GM19372 (cell line): ENCODE measurements at regions not wholly inside any gene's neighbourhood (a gene's known extent, or its start where the extent isn't known, plus 50 kb on each side); places are given as distances from the start of the nearest gene placed in this dataset.
"Not testable (repeated sequence)": the region's sequence is repeated elsewhere in the genome, so short reads cannot be mapped to it uniquely, and the experiment has no call there.

Experiments used
- ATAC-seq: cut with Tn5 transposase; IDR thresholded peaks from one replicate; pipeline ENCODE4 v1.9.1; 2021; ENCODE audit warnings: mild to moderate bottlenecking, low read depth, moderate library complexity; ENCODE audit not compliant: unreplicated experiment

DNA sequence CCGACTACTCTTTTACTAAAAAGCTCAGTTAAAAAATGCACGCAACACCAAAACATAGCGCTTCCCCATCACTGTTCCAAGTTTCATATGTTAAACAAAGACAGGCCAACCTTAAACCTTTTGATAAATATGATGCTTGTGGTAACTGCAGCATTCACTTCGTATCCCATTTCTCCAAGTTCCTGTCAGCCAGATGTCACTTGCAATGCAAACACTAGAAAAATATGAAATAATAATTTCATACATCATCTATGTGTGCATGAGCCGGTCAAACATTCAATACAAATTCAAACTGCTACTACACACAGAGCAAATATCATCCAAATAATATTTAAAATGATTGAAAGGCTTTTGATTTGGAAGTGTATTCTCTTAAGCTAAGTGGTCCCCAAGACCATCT is 636.5 kb downstream of the LMO4 start:
- ATAC-seq, result no peak

DNA sequence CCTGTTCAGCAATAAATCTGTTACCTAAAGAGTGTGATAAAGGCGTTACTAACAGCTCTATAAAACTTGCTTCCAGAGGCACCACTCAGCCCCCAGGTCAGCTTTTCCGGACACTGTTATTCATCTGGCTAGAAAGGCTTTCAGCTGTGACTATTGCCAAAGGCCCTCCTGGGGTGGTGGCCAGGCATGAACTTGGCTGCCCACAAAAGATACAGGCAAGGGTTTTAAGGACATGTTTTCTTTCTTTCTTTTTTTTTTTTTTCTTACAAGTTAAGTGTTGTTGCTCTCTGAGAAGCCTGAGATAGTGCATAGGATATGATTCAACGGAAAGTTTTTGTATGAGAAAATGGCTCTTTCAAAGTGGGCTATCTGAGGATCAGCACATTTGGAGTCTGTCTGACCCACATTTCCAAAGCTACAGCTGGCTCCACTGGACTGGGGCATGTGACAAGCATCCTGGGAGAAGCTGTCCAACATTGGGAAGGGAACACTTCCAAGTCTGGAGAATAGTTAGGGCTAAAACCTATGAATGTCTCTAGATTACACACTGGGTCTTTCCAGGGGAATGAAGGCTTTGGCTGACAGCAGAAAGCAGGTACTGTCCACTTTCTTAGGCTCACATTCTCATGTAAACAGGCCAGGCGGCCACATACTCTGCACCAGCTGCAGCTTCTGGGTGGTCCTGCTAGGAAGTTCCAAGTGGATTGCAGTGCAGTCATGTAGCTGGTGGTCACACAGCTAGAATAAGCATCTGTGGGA is 639.7 kb downstream of the LMO4 start:
- no peak for ATAC-seq

- ATAC-seq, result no peak
Measured at GRCh38 chr1:87969040-87969439, 640.4 kb downstream of the LMO4 start.

GRCh38 chr1:87972811-87973210 is 644.1 kb downstream of the LMO4 start:
- ATAC-seq, result no peak

GRCh38 chr1:87973896-87974295 is 645.2 kb downstream of the LMO4 start:
- ATAC-seq, result no peak

DNA sequence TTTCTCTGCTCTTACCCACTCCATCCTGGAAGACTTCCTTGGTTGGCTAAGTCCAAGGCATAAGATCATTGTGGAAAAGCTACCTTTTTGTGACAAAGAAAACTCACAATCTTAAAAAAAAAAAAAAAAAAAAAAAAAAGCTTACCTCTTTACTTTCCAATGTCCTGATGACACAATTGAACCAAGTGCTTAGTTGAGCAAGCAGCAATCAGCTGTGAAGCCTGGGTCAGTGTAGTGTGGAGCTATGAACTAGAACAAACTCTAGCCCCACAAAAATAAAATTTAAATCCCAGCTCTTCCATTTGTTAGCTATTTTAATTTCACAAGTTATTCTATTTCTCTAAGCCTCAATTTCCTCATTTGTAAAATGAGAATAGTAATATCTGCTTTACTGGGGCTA is 647.6 kb downstream of the LMO4 start:
- ATAC-seq, result no peak

DNA sequence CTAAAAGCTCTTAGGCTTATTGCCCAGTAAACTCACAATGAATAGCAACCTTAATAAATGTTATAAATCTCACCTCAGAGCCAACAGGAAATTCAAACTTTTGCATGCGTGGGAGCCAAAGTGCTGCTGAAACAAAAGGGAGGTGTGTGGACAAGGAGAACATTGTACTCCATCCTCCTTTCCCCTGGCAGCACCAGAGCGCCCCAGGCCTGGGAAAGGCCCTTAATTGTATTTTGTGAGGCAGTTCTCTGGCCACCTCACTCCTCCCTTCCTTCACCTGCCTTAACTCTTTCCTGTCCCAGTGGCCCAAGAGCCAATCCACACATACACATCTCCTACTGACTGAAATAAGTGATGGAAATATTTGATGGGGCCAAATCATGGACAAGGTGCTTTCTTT is 648.5 kb downstream of the LMO4 start:
- no peak for ATAC-seq

- no peak for ATAC-seq
Measured at GRCh38 chr1:87979079-87979478, 650.4 kb downstream of the LMO4 start.

GRCh38 chr1:87980494-87980893 is 651.8 kb downstream of the LMO4 start:
- ATAC-seq, result no peak

- no peak for ATAC-seq
Measured at GRCh38 chr1:87981386-87981785, 652.7 kb downstream of the LMO4 start.

DNA sequence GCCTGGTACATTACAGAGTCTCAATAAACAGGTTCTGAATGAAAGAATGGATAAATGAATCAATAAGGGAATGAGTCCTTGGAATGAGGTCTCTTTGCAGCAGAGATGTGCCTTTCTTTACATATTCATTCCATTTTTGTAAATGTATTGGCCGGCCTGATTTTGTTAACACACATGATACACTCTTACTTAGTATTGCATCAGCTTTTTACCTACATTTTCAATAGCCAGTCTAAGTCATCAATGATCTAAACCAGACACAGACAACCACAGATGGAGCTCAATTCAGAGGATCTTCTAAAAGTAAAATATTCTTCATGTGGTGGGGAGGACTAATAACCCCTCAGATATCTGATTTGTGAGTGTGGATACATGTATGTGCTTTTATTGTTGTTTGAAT is 653.1 kb downstream of the LMO4 start:
- ATAC-seq, result no peak

DNA sequence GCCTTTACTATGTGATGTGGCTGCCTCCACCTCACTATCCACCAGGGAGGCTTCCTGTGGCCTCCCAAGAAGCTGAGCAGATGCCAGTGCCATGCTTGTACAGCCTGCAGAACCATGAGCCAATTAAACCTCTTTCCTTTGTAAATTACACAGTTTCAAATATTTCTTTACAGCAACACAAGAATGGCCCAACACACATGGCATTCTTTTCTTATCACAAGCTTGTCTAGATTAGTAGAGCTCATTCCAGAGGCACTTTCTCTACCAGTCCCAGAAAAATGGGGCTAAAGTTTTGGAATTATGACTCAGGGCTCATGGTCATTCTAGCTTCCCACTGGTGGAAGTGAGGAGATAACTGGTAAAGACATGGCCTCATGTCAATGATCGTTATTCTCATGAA is 655.2 kb downstream of the LMO4 start:
- ATAC-seq, result no peak

GRCh38 chr1:87985071-87985470 is 656.4 kb downstream of the LMO4 start:
- ATAC-seq, result no peak

- ATAC-seq, result no peak
Measured at GRCh38 chr1:87986130-87986866, 657.6 kb downstream of the LMO4 start.

DNA sequence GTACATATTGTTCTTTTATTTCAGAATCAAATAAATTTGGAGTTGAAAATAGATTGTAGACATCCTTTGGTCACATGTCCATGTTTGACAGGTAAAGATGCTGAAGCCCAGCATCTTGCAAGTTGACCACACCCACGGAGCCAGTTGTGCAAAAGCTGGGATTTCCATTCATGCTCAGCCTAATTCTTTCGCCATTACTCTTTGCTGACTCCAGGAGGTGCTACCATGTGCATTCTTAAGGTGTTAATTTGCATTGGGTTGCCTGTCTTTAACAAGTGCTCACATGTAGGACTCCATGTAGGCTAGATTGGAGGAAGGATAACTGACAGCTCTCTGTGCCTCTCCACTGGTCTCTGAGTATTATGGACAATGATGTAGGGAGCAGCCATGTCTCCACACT is 660.7 kb downstream of the LMO4 start:
- no peak for ATAC-seq

GRCh38 chr1:87992536-87992935 is 663.9 kb downstream of the LMO4 start:
- ATAC-seq, result not testable (repeated sequence)

GRCh38 chr1:87993051-87993450 is 664.4 kb downstream of the LMO4 start:
- ATAC-seq, result no peak

DNA sequence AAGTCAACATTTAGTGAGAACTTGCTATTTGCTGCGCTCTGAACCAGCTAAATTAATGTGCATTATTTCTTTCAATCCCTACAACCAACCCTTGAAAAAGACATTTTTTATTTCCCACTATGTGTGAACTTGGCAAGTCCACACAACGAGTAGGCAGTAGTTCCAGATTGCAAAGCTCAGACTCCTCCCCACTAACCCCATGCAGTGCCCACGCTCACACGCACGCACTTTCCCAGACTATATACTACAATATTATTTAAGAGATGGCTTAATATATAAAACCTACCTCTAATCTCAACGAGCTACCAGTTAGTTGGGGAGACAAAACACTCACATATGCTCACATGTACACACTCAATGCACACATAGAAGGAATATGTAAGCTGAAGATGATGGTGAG is 671.2 kb downstream of the LMO4 start:
- no peak for ATAC-seq

DNA sequence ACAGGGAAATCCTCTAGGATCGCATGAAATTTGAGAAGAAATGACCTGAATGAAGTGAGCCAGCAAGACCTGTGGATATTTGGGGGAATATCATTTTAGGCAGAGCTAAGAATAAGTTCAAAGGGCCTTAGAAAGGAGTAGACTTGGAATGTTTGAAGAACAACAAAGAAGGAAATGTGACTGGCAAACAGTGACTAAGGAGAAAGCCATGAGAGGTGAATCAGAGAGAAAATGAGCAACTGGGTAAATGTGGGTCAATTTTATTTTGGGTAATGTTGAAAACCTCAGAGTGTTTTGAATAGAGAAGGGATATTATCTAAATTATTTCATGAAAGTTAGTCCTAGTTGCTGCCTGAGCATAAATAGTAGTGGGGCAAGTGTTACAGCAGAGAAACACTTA is 672.8 kb downstream of the LMO4 start:
- no peak for ATAC-seq

GRCh38 chr1:88003255-88003654 is 674.6 kb downstream of the LMO4 start:
- no peak for ATAC-seq

DNA sequence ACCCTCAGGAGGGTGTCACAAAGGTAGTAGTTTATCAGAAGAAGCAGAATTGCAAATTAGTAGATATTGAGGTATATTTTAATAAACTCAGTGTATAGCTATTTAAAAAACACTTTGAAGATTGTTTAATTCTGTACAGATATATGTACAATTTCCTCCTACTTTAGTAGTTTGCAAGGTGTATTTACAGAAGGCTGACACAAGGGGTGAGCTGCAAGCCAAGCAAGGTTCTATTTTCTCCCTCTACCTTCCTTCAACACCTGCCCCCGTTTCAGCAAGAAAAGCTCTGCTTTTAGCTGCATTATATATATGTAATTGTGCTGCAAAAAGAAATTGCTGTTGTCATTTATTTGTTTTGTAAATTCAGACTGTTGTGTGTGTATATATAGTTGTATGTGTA is 674.2 kb upstream of the PKN2 start:
- no peak for ATAC-seq

- no peak for ATAC-seq
Measured at GRCh38 chr1:88013485-88013884, 670.6 kb upstream of the PKN2 start.
